ENCODE measurements at regions not wholly inside any gene's neighbourhood (a gene's known extent, or its start where the extent isn't known, plus 50 kb on each side); places are given as distances from the start of the nearest gene placed in this dataset.

- Mint-ChIP-seq H3K36me3 (ENCODE audit: low read depth) (no peaks in the 10 kb centered on the region), H3K27me3 (ENCODE audit: low read depth) (no peaks in the 10 kb centered on the region), H3K4me3 (ENCODE audit: low read depth) (no peak overlapping the region), H3K4me1 (ENCODE audit: low read depth) (no peaks in the 10 kb centered on the region), H3K27ac (no peak overlapping the region), H3K9me3 (no peaks in the 10 kb centered on the region)
- DNase-seq (ENCODE audit: low spot score): no peak
- intact Hi-C loops (cut with micrococcal nuclease): no loop called here
Measured at GRCh38 chr5:171509467-171509866, 90.0 kb downstream of the FGF18 start.

- Mint-ChIP-seq H3K4me1 (ENCODE audit: low read depth) (no peaks in the 10 kb centered on the region), H3K27me3 (ENCODE audit: low read depth) (no peaks in the 10 kb centered on the region), H3K4me3 (ENCODE audit: low read depth) (no peak overlapping the region), H3K9me3 (no peaks in the 10 kb centered on the region), H3K36me3 (ENCODE audit: low read depth) (no peaks in the 10 kb centered on the region), H3K27ac (no peak overlapping the region)
- intact Hi-C loops (cut with micrococcal nuclease): no loop called here
- DNase-seq (ENCODE audit: low spot score): no peak
Measured at GRCh38 chr5:171512397-171512796, 93.0 kb downstream of the FGF18 start.

GRCh38 chr5:171513591-171513990 is 94.1 kb downstream of the FGF18 start:
- Mint-ChIP-seq H3K36me3 (ENCODE audit: low read depth) (no peaks in the 10 kb centered on the region), H3K4me1 (ENCODE audit: low read depth) (no peaks in the 10 kb centered on the region), H3K4me3 (ENCODE audit: low read depth) (no peak overlapping the region), H3K27ac (no peak overlapping the region), H3K9me3 (no peaks in the 10 kb centered on the region), H3K27me3 (ENCODE audit: low read depth) (no peaks in the 10 kb centered on the region)
- DNase-seq (ENCODE audit: low spot score): no peak
- intact Hi-C loops (cut with micrococcal nuclease): no loop called here

GRCh38 chr5:171518916-171519315 is 99.5 kb downstream of the FGF18 start:
- Mint-ChIP-seq H3K9me3 (no peaks in the 10 kb centered on the region), H3K4me3 (ENCODE audit: low read depth) (no peak overlapping the region), H3K27ac (no peak overlapping the region), H3K4me1 (ENCODE audit: low read depth) (no peaks in the 10 kb centered on the region), H3K36me3 (ENCODE audit: low read depth) (no peaks in the 10 kb centered on the region), H3K27me3 (ENCODE audit: low read depth) (no peaks in the 10 kb centered on the region)
- intact Hi-C loops (cut with micrococcal nuclease): no loop called here
- DNase-seq (ENCODE audit: low spot score): no peak

GRCh38 chr5:171520300-171521174 is 101.1 kb downstream of the FGF18 start:
- Mint-ChIP-seq H3K27ac (no peak overlapping the region), H3K9me3 (no peaks in the 10 kb centered on the region), H3K4me3 (ENCODE audit: low read depth) (no peak overlapping the region)

GRCh38 chr5:171521219-171521633 is 101.8 kb downstream of the FGF18 start:
- intact Hi-C loops (cut with micrococcal nuclease): no loop called here
- Mint-ChIP-seq H3K4me3 (ENCODE audit: low read depth) (no peak overlapping the region), H3K27ac (no peak overlapping the region), H3K36me3 (ENCODE audit: low read depth) (no peaks in the 10 kb centered on the region), H3K4me1 (ENCODE audit: low read depth) (no peaks in the 10 kb centered on the region), H3K9me3 (no peaks in the 10 kb centered on the region), H3K27me3 (ENCODE audit: low read depth) (no peaks in the 10 kb centered on the region)
- DNase-seq (ENCODE audit: low spot score): no peak

More at GRCh38 chr5:171520300-171521174, 101.1 kb downstream of the FGF18 start:
- DNase-seq (ENCODE audit: low spot score): no peak
- H3K27me3 Mint-ChIP-seq (ENCODE audit: low read depth): no peaks in the 10 kb centered on the region
- intact Hi-C loops (cut with micrococcal nuclease): no loop called here
- no peaks in the 10 kb centered on the region for H3K4me1 Mint-ChIP-seq (ENCODE audit: low read depth)
- H3K36me3 Mint-ChIP-seq (ENCODE audit: low read depth): no peaks in the 10 kb centered on the region

- Mint-ChIP-seq H3K27me3 (ENCODE audit: low read depth) (no peaks in the 10 kb centered on the region), H3K27ac (no peak overlapping the region), H3K9me3 (no peaks in the 10 kb centered on the region), H3K4me3 (ENCODE audit: low read depth) (no peak overlapping the region), H3K36me3 (ENCODE audit: low read depth) (no peaks in the 10 kb centered on the region), H3K4me1 (ENCODE audit: low read depth) (no peaks in the 10 kb centered on the region)
- intact Hi-C loops (cut with micrococcal nuclease): no loop called here
- no peak for DNase-seq (ENCODE audit: low spot score)
Measured at GRCh38 chr5:171521679-171522078, 102.2 kb downstream of the FGF18 start.

GRCh38 chr5:171523781-171524180 is 104.3 kb downstream of the FGF18 start:
- no peak for DNase-seq (ENCODE audit: low spot score)
- intact Hi-C loops (cut with micrococcal nuclease): no loop called here
- Mint-ChIP-seq H3K27ac (no peak overlapping the region), H3K27me3 (ENCODE audit: low read depth) (no peaks in the 10 kb centered on the region), H3K9me3 (no peaks in the 10 kb centered on the region), H3K36me3 (ENCODE audit: low read depth) (no peaks in the 10 kb centered on the region), H3K4me3 (ENCODE audit: low read depth) (no peak overlapping the region), H3K4me1 (ENCODE audit: low read depth) (no peaks in the 10 kb centered on the region)

- intact Hi-C loops (cut with micrococcal nuclease): no loop called here
- no peaks in the 10 kb centered on the region for H3K4me1 Mint-ChIP-seq (ENCODE audit: low read depth)
- H3K27me3 Mint-ChIP-seq (ENCODE audit: low read depth): no peaks in the 10 kb centered on the region
- H3K36me3 Mint-ChIP-seq (ENCODE audit: low read depth): no peaks in the 10 kb centered on the region
- H3K9me3 Mint-ChIP-seq: no peaks in the 10 kb centered on the region
- H3K27ac Mint-ChIP-seq: no peak overlapping the region
- DNase-seq (ENCODE audit: low spot score): no peak
- H3K4me3 Mint-ChIP-seq (ENCODE audit: low read depth): no peak overlapping the region
Measured at GRCh38 chr5:171524466-171524865, 105.0 kb downstream of the FGF18 start.

GRCh38 chr5:171525085-171525484 is 105.6 kb downstream of the FGF18 start:
- Mint-ChIP-seq H3K27me3 (ENCODE audit: low read depth) (no peaks in the 10 kb centered on the region), H3K4me1 (ENCODE audit: low read depth) (no peaks in the 10 kb centered on the region), H3K27ac (no peak overlapping the region), H3K9me3 (no peaks in the 10 kb centered on the region), H3K36me3 (ENCODE audit: low read depth) (no peaks in the 10 kb centered on the region), H3K4me3 (ENCODE audit: low read depth) (no peak overlapping the region)
- DNase-seq (ENCODE audit: low spot score): no peak
- intact Hi-C loops (cut with micrococcal nuclease): no loop called here

GRCh38 chr5:171528036-171528435 is 108.6 kb downstream of the FGF18 start:
- Mint-ChIP-seq H3K27me3 (ENCODE audit: low read depth) (peaks cover 6% of the 10 kb centered on the region), H3K36me3 (ENCODE audit: low read depth) (no peaks in the 10 kb centered on the region), H3K4me3 (ENCODE audit: low read depth) (no peak overlapping the region), H3K9me3 (no peaks in the 10 kb centered on the region), H3K27ac (no peak overlapping the region), H3K4me1 (ENCODE audit: low read depth) (no peaks in the 10 kb centered on the region)
- intact Hi-C loops (cut with micrococcal nuclease): no loop called here
- no peak for DNase-seq (ENCODE audit: low spot score)

- Mint-ChIP-seq H3K9me3 (no peaks in the 10 kb centered on the region), H3K27me3 (ENCODE audit: low read depth) (peaks cover 6% of the 10 kb centered on the region), H3K27ac (no peak overlapping the region), H3K36me3 (ENCODE audit: low read depth) (no peaks in the 10 kb centered on the region), H3K4me1 (ENCODE audit: low read depth) (no peaks in the 10 kb centered on the region), H3K4me3 (ENCODE audit: low read depth) (no peak overlapping the region)
- intact Hi-C loops (cut with micrococcal nuclease): no loop called here
- DNase-seq (ENCODE audit: low spot score): no peak
Measured at GRCh38 chr5:171528865-171529614, 109.6 kb downstream of the FGF18 start.

- intact Hi-C loops (cut with micrococcal nuclease): no loop called here
- no peak overlapping the region for H3K4me3 Mint-ChIP-seq (ENCODE audit: low read depth)
- H3K9me3 Mint-ChIP-seq: no peaks in the 10 kb centered on the region
- peaks cover 8% of the 10 kb centered on the region for H3K27me3 Mint-ChIP-seq (ENCODE audit: low read depth)
- no peak for DNase-seq (ENCODE audit: low spot score)
- H3K36me3 Mint-ChIP-seq (ENCODE audit: low read depth): no peaks in the 10 kb centered on the region
- H3K27ac Mint-ChIP-seq: no peak overlapping the region
- no peaks in the 10 kb centered on the region for H3K4me1 Mint-ChIP-seq (ENCODE audit: low read depth)
Measured at GRCh38 chr5:171531638-171532037, 112.2 kb downstream of the FGF18 start.

All from activated T-helper 2 cell treated with anti-CD3 and anti-CD28 coated beads, Interferon-gamma antibody, Interleukin-2, Interleukin-4, amounts not matched to agents 10 μg/mL and 5 μg/mL and 100 μg/mL, durations not matched to agents 14 hours and 24 hours and 36 hours (primary cell).